Tibial nerve (tissue), 4 donors: ENCODE measurements at regions not wholly inside any gene's neighbourhood (a gene's known extent, or its start where the extent isn't known, plus 50 kb on each side); places are given as distances from the start of the nearest gene placed in this dataset.

Experiments used
- DNase-seq, 2 donors: peaks; one replicate each; pipeline ENCODE4 v3.0.0-alpha.2; 2019; ENCODE audit warnings: low spot score in 2 of 2
- H3K27ac ChIP-seq, 4 donors: fragments of 200-600 bp; sonication (generic) in 3 of 4; one replicate each; pipeline ENCODE4 v1.5.1; 2017 to 2019; ENCODE audit warnings: mild to moderate bottlenecking in 1 of 4
- H3K27me3 ChIP-seq, 2 donors: fragments of 200-600 bp; sonication (generic) in 1 of 2; one replicate each; pipeline versions ENCODE4 v1.5.1 to v1.6.0; 2017 to 2019
- H3K36me3 ChIP-seq, 3 donors: fragments of 200-600 bp; sonication (generic); one replicate each; pipeline ENCODE4 v1.5.1; 2018 to 2019
- H3K4me1 ChIP-seq, 4 donors: fragments of 200-600 bp; sonication (generic) in 3 of 4; one replicate each; pipeline ENCODE4 v1.5.1; 2017 to 2019
- H3K4me3 ChIP-seq, 4 donors: fragments of 200-600 bp; sonication (generic) in 3 of 4; one replicate each; pipeline ENCODE4 v1.5.1; 2017 to 2019; ENCODE audit warnings: mild to moderate bottlenecking in 1 of 4, moderate library complexity in 1 of 4
- H3K9me3 ChIP-seq, 4 donors: fragments of 200-600 bp; sonication (generic) in 3 of 4; one replicate each; pipeline ENCODE4 v1.5.1; 2017 to 2019
- EP300 ChIP-seq, 2 donors: sonication (generic); formaldehyde crosslinking; IDR thresholded peaks; one replicate each; pipeline ENCODE4 v1.6.1; 2017; ENCODE audit warnings: antibody characterized with exemption in 2 of 2, mild to moderate bottlenecking in 1 of 2
- POLR2A ChIP-seq, 2 donors: fragments of 450-650 bp; IDR thresholded peaks; one replicate each; pipeline ENCODE4 v1.6.1; 2017; ENCODE audit warnings: antibody characterized with exemption in 2 of 2, mild to moderate bottlenecking in 2 of 2, moderate library complexity in 2 of 2
- WGBS, 2 donors: methylation state at CpG; one replicate each; pipeline ENCODE4 v1.1.5; 2018; 5-methylcytosine and 5-hydroxymethylcytosine counted together
- TF ChIP-seq, protein P1 (sequence below), 5 experiments: fragments of 200-600 bp in 3 of 5; fragments of 450-650 bp in 2 of 5; sonication (generic) in 3 of 5; IDR thresholded peaks; one replicate each; pipeline ENCODE4 v1.5.1; 2016 to 2019; ENCODE audit warnings: antibody characterized with exemption in 5 of 5, mild to moderate bottlenecking in 3 of 5, moderate library complexity in 2 of 5

- H3K27me3 ChIP-seq = no peaks in the 10 kb centered on the region
- H3K36me3 ChIP-seq = no peaks in the 10 kb centered on the region
- 64 to 72% methylated on average over 7 of the region's 7 CpGs for WGBS, 2 donors
- H3K4me1 ChIP-seq = no peaks in the 10 kb centered on the region
- DNase-seq = no peak
- H3K27ac ChIP-seq = no peak overlapping the region
- H3K9me3 ChIP-seq = no peaks in the 10 kb centered on the region
- TF ChIP-seq POLR2A (IDR thresholded peaks at IDR 0.05) (no peak), EP300 (IDR thresholded peaks at IDR 0.05) (no peak)
- TF ChIP-seq, protein P1, sequence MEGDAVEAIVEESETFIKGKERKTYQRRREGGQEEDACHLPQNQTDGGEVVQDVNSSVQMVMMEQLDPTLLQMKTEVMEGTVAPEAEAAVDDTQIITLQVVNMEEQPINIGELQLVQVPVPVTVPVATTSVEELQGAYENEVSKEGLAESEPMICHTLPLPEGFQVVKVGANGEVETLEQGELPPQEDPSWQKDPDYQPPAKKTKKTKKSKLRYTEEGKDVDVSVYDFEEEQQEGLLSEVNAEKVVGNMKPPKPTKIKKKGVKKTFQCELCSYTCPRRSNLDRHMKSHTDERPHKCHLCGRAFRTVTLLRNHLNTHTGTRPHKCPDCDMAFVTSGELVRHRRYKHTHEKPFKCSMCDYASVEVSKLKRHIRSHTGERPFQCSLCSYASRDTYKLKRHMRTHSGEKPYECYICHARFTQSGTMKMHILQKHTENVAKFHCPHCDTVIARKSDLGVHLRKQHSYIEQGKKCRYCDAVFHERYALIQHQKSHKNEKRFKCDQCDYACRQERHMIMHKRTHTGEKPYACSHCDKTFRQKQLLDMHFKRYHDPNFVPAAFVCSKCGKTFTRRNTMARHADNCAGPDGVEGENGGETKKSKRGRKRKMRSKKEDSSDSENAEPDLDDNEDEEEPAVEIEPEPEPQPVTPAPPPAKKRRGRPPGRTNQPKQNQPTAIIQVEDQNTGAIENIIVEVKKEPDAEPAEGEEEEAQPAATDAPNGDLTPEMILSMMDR (IDR thresholded peaks at IDR 0.05) = no peak
- no peak overlapping the region for H3K4me3 ChIP-seq
Observed at GRCh38 chr10:128316925-128317324, 190.7 kb upstream of the MKI67 start.

- Histone ChIP-seq H3K4me1 (no peaks in the 10 kb centered on the region), H3K9me3 (no peaks in the 10 kb centered on the region), H3K36me3 (no peaks in the 10 kb centered on the region), H3K27me3 (no peaks in the 10 kb centered on the region), H3K4me3 (no peak overlapping the region), H3K27ac (no peak overlapping the region)
- 92% methylated on average over 10 of the region's 10 CpGs for WGBS, 2 donors
- DNase-seq = no peak
- no peak for TF ChIP-seq POLR2A (IDR thresholded peaks at IDR 0.05)
- TF ChIP-seq, protein P1 (IDR thresholded peaks at IDR 0.05) = no peak
Observed at GRCh38 chr10:128318366-128318765, 192.1 kb upstream of the MKI67 start.

- TF ChIP-seq POLR2A (IDR thresholded peaks at IDR 0.05) (no peak), EP300 (IDR thresholded peaks at IDR 0.05) (no peak)
- TF ChIP-seq, protein P1 (IDR thresholded peaks at IDR 0.05) = no peak
- no peak overlapping the region for H3K27ac ChIP-seq
- no peaks in the 10 kb centered on the region for H3K27me3 ChIP-seq
- no peak for DNase-seq
- peaks cover 0 to 3% (median 0%) of the 10 kb centered on the region in 4 donors for H3K4me1 ChIP-seq
- no peak overlapping the region for H3K4me3 ChIP-seq
- WGBS, 2 donors = 25 to 26% methylated on average over 4 of the region's 4 CpGs
- H3K9me3 ChIP-seq = no peaks in the 10 kb centered on the region
- no peaks in the 10 kb centered on the region for H3K36me3 ChIP-seq
Observed at GRCh38 chr10:128318913-128319312, 192.7 kb upstream of the MKI67 start.

DNA sequence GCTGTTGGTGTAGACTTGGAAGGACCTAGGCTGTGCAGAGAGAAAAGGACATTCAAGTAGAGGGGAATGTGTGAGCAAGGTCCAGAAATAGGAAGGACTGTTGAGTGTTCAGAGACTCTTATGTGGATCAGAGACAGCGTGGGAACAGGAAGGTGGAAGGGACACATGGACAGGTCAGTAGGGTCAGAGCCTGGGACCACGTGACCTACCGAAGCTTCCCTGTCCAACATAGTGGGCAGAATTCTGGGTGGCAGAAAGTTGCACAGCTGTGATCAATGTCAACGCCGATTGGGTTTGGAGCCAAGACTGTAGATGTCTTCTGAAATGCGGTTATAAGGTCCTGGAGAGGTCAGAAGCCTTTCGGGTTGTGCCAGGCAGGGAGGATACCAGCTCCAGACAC, 195.9 kb upstream of the MKI67 start:
- 88 to 92% methylated on average over 7 of the region's 7 CpGs for WGBS, 2 donors

GRCh38 chr10:128322950-128323349, 196.7 kb upstream of the MKI67 start:
- Histone ChIP-seq H3K36me3 (no peaks in the 10 kb centered on the region), H3K27me3 (no peaks in the 10 kb centered on the region), H3K27ac (no peak overlapping the region), H3K4me3 (no peak overlapping the region), H3K4me1 (peaks cover 0 to 10% (median 0%) of the 10 kb centered on the region in 4 donors), H3K9me3 (peaks cover 0 to 5% (median 0%) of the 10 kb centered on the region in 4 donors)
- WGBS, 2 donors = 78 to 100% methylated on average over 1 of the region's 1 CpG
- no peak for DNase-seq
- no peak for TF ChIP-seq POLR2A (IDR thresholded peaks at IDR 0.05)
- no peak for TF ChIP-seq EP300 (IDR thresholded peaks at IDR 0.05)
- TF ChIP-seq, protein P1 (IDR thresholded peaks at IDR 0.05) = no peak

More for the DNA sequence above, 195.9 kb upstream of the MKI67 start:
- Histone ChIP-seq H3K4me1 (peaks cover 0 to 10% (median 0%) of the 10 kb centered on the region in 4 donors), H3K36me3 (no peaks in the 10 kb centered on the region), H3K27me3 (no peaks in the 10 kb centered on the region), H3K27ac (no peak overlapping the region), H3K4me3 (no peak overlapping the region), H3K9me3 (peaks cover 0 to 3% (median 0%) of the 10 kb centered on the region in 4 donors)
- TF ChIP-seq EP300 (IDR thresholded peaks at IDR 0.05) = no peak
- TF ChIP-seq POLR2A (IDR thresholded peaks at IDR 0.05) = no peak
- TF ChIP-seq, protein P1 (IDR thresholded peaks at IDR 0.05) = no peak
- no peak for DNase-seq
